Karpas-422 (cell line): ENCODE measurements at regions not wholly inside any gene's neighbourhood (a gene's known extent, or its start where the extent isn't known, plus 50 kb on each side); places are given as distances from the start of the nearest gene placed in this dataset.

Experiments
- DNase-seq: peaks from one replicate; pipeline ENCODE4 v3.0.0-alpha.2; 2015
- H2AFZ ChIP-seq: fragments of 200-600 bp; sonication (generic); 2 replicates; pipeline ENCODE4 v1.6.1; 2014; ENCODE audit warnings: antibody characterized with exemption, low read length, mixed read lengths
- H3K27ac ChIP-seq: fragments of 200-600 bp; sonication (generic); 2 replicates; pipeline ENCODE4 v1.5.1; 2014; ENCODE audit warnings: mild to moderate bottlenecking, low read length, moderate library complexity
- H3K27me3 ChIP-seq: fragments of 200-600 bp; sonication (generic); 2 replicates; pipeline ENCODE4 v1.6.1; 2014; ENCODE audit warnings: low read length, mixed read lengths
- H3K36me3 ChIP-seq: fragments of 200-600 bp; sonication (generic); 2 replicates; pipeline ENCODE4 v1.6.1; 2014; ENCODE audit warnings: low read length, mixed read lengths; ENCODE audit not compliant: insufficient read depth
- H3K4me1 ChIP-seq: fragments of 200-600 bp; sonication (generic); 2 replicates; pipeline ENCODE4 v1.6.1; 2014; ENCODE audit warnings: mild to moderate bottlenecking, low read length, mixed read lengths
- H3K4me2 ChIP-seq: fragments of 200-600 bp; sonication (generic); 2 replicates; pipeline ENCODE4 v1.6.1; 2014; ENCODE audit warnings: low read length, low read depth, mild to moderate bottlenecking; ENCODE audit not compliant: poor library complexity, severe bottlenecking
- H3K4me3 ChIP-seq: fragments of 200-600 bp; sonication (generic); 2 replicates; pipeline ENCODE4 v1.5.1; 2014; ENCODE audit warnings: mild to moderate bottlenecking, antibody characterized with exemption, low read length, mixed read lengths
- H3K79me2 ChIP-seq: fragments of 200-600 bp; sonication (generic); 2 replicates; pipeline ENCODE4 v1.6.1; 2014; ENCODE audit warnings: mild to moderate bottlenecking, low read length, mixed read lengths
- H3K9ac ChIP-seq: fragments of 200-600 bp; sonication (generic); 2 replicates; pipeline ENCODE4 v1.6.0; 2014; ENCODE audit warnings: low read length
- H3K9me2 ChIP-seq: fragments of 200-600 bp; sonication (generic), shearing (Covaris generic); replicated peaks from 2 replicates; pipeline ENCODE4 v1.6.0; 2014; ENCODE audit warnings: mild to moderate bottlenecking, low read length, moderate library complexity; ENCODE audit not compliant: insufficient read depth
- H3K9me3 ChIP-seq: fragments of 300-700, 200-600 bp; sonication (generic); 2 replicates; pipeline ENCODE4 v1.6.1; 2014; ENCODE audit warnings: low read length, mixed read lengths
- H4K20me1 ChIP-seq: fragments of 200-600 bp; sonication (generic); 2 replicates; pipeline ENCODE4 v1.6.1; 2014; ENCODE audit warnings: mild to moderate bottlenecking, antibody characterized with exemption, low read length, low read depth; ENCODE audit not compliant: insufficient read depth

- Histone ChIP-seq H3K79me2 (no peaks in the 10 kb centered on the region), H3K27ac (no peak overlapping the region), H2AFZ (no peak overlapping the region), H3K4me3 (no peak overlapping the region), H3K27me3 (no peaks in the 10 kb centered on the region), H3K4me1 (no peaks in the 10 kb centered on the region), H4K20me1 (no peaks in the 10 kb centered on the region; the same call in 1 of the 2 replicates), H3K9ac (no peak overlapping the region), H3K9me3 (no peaks in the 10 kb centered on the region), H3K9me2 (no peaks in the 10 kb centered on the region), H3K4me2 (no peak overlapping the region), H3K36me3 (no peaks in the 10 kb centered on the region)
- DNase-seq = no peak
Observed at GRCh38 chr2:19731515-19731914, 170.3 kb downstream of the TTC32 start.

GRCh38 chr2:19731037-19731436 lies 170.7 kb downstream of the TTC32 start:
- no peaks in the 10 kb centered on the region for H3K4me1 ChIP-seq
- H3K4me3 ChIP-seq = no peak overlapping the region
- H4K20me1 ChIP-seq = no peaks in the 10 kb centered on the region; the same call in 1 of the 2 replicates
- no peak overlapping the region for H3K27ac ChIP-seq
- H3K9me3 ChIP-seq = no peaks in the 10 kb centered on the region
- no peak overlapping the region for H3K4me2 ChIP-seq
- H3K36me3 ChIP-seq = no peaks in the 10 kb centered on the region
- no peaks in the 10 kb centered on the region for H3K27me3 ChIP-seq
- H3K79me2 ChIP-seq = no peaks in the 10 kb centered on the region
- no peak overlapping the region for H2AFZ ChIP-seq
- no peak overlapping the region for H3K9ac ChIP-seq
- H3K9me2 ChIP-seq = no peaks in the 10 kb centered on the region
- DNase-seq = no peak

GRCh38 chr2:19728125-19728524 lies 173.7 kb downstream of the TTC32 start:
- H3K9ac ChIP-seq = no peak overlapping the region
- no peaks in the 10 kb centered on the region for H3K79me2 ChIP-seq
- H2AFZ ChIP-seq = no peak overlapping the region
- H4K20me1 ChIP-seq = no peaks in the 10 kb centered on the region; the same call in 1 of the 2 replicates
- H3K4me2 ChIP-seq = no peak overlapping the region
- no peaks in the 10 kb centered on the region for H3K9me2 ChIP-seq
- H3K9me3 ChIP-seq = no peaks in the 10 kb centered on the region
- no peaks in the 10 kb centered on the region for H3K36me3 ChIP-seq
- no peaks in the 10 kb centered on the region for H3K4me1 ChIP-seq
- H3K4me3 ChIP-seq = no peak overlapping the region
- no peak overlapping the region for H3K27ac ChIP-seq
- no peaks in the 10 kb centered on the region for H3K27me3 ChIP-seq
- DNase-seq = no peak

GRCh38 chr2:19725392-19725791 lies 176.4 kb downstream of the TTC32 start:
- no peak overlapping the region for H3K4me3 ChIP-seq
- H2AFZ ChIP-seq = no peak overlapping the region
- no peaks in the 10 kb centered on the region for H3K9me3 ChIP-seq
- no peak overlapping the region for H3K4me2 ChIP-seq
- no peaks in the 10 kb centered on the region for H3K27me3 ChIP-seq
- no peaks in the 10 kb centered on the region for H3K4me1 ChIP-seq
- no peaks in the 10 kb centered on the region; the same call in 1 of the 2 replicates for H4K20me1 ChIP-seq
- DNase-seq = no peak
- no peaks in the 10 kb centered on the region for H3K9me2 ChIP-seq
- H3K36me3 ChIP-seq = no peaks in the 10 kb centered on the region
- no peak overlapping the region for H3K9ac ChIP-seq
- H3K79me2 ChIP-seq = no peaks in the 10 kb centered on the region
- H3K27ac ChIP-seq = no peak overlapping the region

DNA sequence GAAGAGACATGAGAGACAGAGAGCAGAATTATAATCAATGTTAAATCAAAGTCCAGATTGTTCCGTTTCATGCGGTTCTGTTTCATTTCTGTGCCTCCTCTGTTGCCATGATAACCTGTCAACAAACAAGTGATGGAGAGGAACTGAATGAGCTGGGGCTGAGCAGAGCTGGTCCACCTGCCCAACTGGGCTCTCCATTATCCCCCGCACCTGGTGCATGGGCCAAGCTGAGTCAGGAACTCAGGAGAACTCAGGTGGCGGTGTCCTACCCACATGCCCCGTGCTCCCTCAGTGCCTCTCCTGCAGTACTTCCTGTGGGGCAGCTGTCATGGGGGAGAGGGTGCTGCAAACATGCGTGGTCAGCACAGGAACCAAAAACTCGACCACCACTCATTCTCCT lies 178.8 kb downstream of the TTC32 start:
- Histone ChIP-seq H3K4me3 (no peak overlapping the region), H3K9me3 (no peaks in the 10 kb centered on the region), H3K36me3 (no peaks in the 10 kb centered on the region), H3K9ac (no peak overlapping the region), H3K27me3 (no peaks in the 10 kb centered on the region), H3K4me2 (no peak overlapping the region), H3K27ac (no peak overlapping the region), H3K9me2 (no peaks in the 10 kb centered on the region), H3K79me2 (no peaks in the 10 kb centered on the region), H2AFZ (no peak overlapping the region), H3K4me1 (no peaks in the 10 kb centered on the region), H4K20me1 (no peaks in the 10 kb centered on the region; the same call in 1 of the 2 replicates)
- no peak for DNase-seq

GRCh38 chr2:19722531-19722971 lies 179.2 kb downstream of the TTC32 start:
- Histone ChIP-seq H3K27me3 (no peaks in the 10 kb centered on the region), H3K9me2 (no peaks in the 10 kb centered on the region), H3K4me3 (no peak overlapping the region), H3K9me3 (no peaks in the 10 kb centered on the region), H2AFZ (no peak overlapping the region), H3K4me1 (no peaks in the 10 kb centered on the region), H3K79me2 (no peaks in the 10 kb centered on the region), H3K9ac (no peak overlapping the region), H3K36me3 (no peaks in the 10 kb centered on the region), H4K20me1 (no peaks in the 10 kb centered on the region; the same call in 1 of the 2 replicates), H3K27ac (no peak overlapping the region), H3K4me2 (no peak overlapping the region)
- DNase-seq = no peak

DNA sequence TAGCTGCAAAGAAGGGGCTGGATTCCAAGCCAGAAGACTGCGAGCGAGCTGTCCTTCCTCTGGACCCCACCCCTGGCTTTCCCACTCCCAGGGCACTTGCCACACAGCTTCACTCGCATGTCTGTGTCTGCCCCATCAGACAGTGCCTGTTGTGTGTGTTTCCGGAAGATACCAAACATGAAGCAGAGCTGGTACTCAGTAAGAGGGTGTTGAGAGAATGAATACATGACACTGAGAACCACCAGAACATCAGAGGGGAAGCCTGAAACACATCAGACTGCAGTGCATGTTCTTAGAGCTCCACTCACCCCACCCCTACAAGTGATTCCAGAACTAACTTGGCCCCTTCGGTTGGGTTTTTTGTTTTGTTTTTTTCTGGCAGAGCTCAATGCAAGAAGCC lies 181.5 kb downstream of the TTC32 start:
- DNase-seq = no peak
- Histone ChIP-seq H3K27ac (no peak overlapping the region), H4K20me1 (no peaks in the 10 kb centered on the region), H3K4me1 (no peaks in the 10 kb centered on the region), H3K27me3 (no peaks in the 10 kb centered on the region), H3K9me2 (no peaks in the 10 kb centered on the region), H3K4me2 (no peak overlapping the region), H3K9ac (no peak overlapping the region), H3K4me3 (no peak overlapping the region), H2AFZ (no peak overlapping the region), H3K9me3 (no peaks in the 10 kb centered on the region), H3K79me2 (no peaks in the 10 kb centered on the region), H3K36me3 (no peaks in the 10 kb centered on the region)

GRCh38 chr2:19719540-19719939 lies 182.2 kb downstream of the TTC32 start:
- Histone ChIP-seq H3K27me3 (no peaks in the 10 kb centered on the region), H3K4me1 (no peaks in the 10 kb centered on the region), H3K4me3 (no peak overlapping the region), H3K9me3 (no peaks in the 10 kb centered on the region), H3K79me2 (no peaks in the 10 kb centered on the region), H3K4me2 (no peak overlapping the region), H3K36me3 (no peaks in the 10 kb centered on the region), H3K27ac (no peak overlapping the region), H2AFZ (no peak overlapping the region), H3K9ac (no peak overlapping the region), H4K20me1 (no peaks in the 10 kb centered on the region), H3K9me2 (no peaks in the 10 kb centered on the region)
- no peak for DNase-seq

DNA sequence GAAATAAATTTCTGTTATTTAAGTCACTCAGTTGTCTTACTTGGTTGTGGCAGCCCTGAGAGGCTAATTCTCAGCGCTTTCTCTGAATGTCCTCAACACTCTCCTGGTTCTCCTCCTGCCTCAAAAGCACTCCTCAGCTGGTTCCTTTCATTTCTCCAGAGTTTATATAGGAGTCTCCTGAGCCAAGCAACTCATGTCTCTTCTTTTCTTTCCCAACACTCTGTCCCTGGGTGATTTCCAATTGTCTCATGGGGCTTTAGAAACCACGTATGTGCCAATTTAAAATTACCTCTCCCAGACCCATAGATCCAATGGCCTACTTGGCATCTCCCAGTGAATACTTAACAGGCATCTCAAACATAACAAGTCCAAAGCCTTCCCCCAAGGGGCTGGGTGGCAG lies 184.3 kb downstream of the TTC32 start:
- Histone ChIP-seq H3K9me3 (no peaks in the 10 kb centered on the region), H3K36me3 (no peaks in the 10 kb centered on the region), H3K4me2 (no peak overlapping the region), H3K9ac (no peak overlapping the region), H3K79me2 (no peaks in the 10 kb centered on the region), H2AFZ (no peak overlapping the region), H3K27me3 (no peaks in the 10 kb centered on the region), H4K20me1 (no peaks in the 10 kb centered on the region), H3K27ac (no peak overlapping the region), H3K4me1 (no peaks in the 10 kb centered on the region), H3K9me2 (no peaks in the 10 kb centered on the region), H3K4me3 (no peak overlapping the region)
- DNase-seq = no peak
